Left lung (tissue), 4 donors: ENCODE measurements at regions not wholly inside any gene's neighbourhood (a gene's known extent, or its start where the extent isn't known, plus 50 kb on each side); places are given as distances from the start of the nearest gene placed in this dataset.
"Not testable (repeated sequence)": the region's sequence is repeated elsewhere in the genome, so short reads cannot be mapped to it uniquely, and the experiment has no call there.

Experiments
- ATAC-seq: fragments of 200-7000 bp; cut with Tn5 transposase; one replicate; pipeline ENCODE4 v1.9.1; 2020; ENCODE audit warnings: moderate library complexity
- DNase-seq, 4 donors: peaks; one replicate each; pipeline ENCODE4 v3.0.0-alpha.2; 2013 to 2020
- H3K27ac ChIP-seq, 2 donors: fragments of 200-600 bp; sonication (generic) in 1 of 2; one replicate each; pipeline versions ENCODE4 v1.5.0 to v1.8.0; 2020 to 2021
- H3K27me3 ChIP-seq, 2 donors: fragments of 200-600 bp; sonication (generic) in 1 of 2; one replicate each; pipeline versions ENCODE4 v1.5.0 to v1.8.0; 2020 to 2021
- H3K36me3 ChIP-seq, 2 donors: fragments of 200-600 bp; sonication (generic) in 1 of 2; one replicate each; pipeline versions ENCODE4 v1.5.0 to v1.8.0; 2020 to 2021
- H3K4me1 ChIP-seq, 2 donors: fragments of 200-600 bp; one replicate each; pipeline ENCODE4 v1.8.0; 2021
- H3K4me3 ChIP-seq, 2 donors: fragments of 200-600 bp; sonication (generic) in 1 of 2; one replicate each; pipeline versions ENCODE4 v1.5.0 to v1.8.0; 2020 to 2021; ENCODE audit warnings: mild to moderate bottlenecking in 1 of 2
- H3K9me3 ChIP-seq, 2 donors: fragments of 200-600 bp; sonication (generic) in 1 of 2; one replicate each; pipeline versions ENCODE4 v1.5.0 to v1.8.0; 2020 to 2021
- intact Hi-C, 2 donors: fragments of 100-400 bp; cut with DNase I; formaldehyde crosslinking; loops; one replicate each; pipeline versions ENCODE4 v1.11.2 to v1.14.2; 2022
- TF ChIP-seq, protein P1 (sequence below), 2 donors: fragments of 200-600 bp; sonication (generic) in 1 of 2; IDR thresholded peaks; one replicate each; pipeline versions ENCODE4 v1.5.0 to v1.8.0; 2021; ENCODE audit warnings: antibody characterized with exemption in 2 of 2
- donor health status: DM: no; HTN: yes; CAD: no.
- donor health status: DM: no; HTN: no; CAD: no.

DNA sequence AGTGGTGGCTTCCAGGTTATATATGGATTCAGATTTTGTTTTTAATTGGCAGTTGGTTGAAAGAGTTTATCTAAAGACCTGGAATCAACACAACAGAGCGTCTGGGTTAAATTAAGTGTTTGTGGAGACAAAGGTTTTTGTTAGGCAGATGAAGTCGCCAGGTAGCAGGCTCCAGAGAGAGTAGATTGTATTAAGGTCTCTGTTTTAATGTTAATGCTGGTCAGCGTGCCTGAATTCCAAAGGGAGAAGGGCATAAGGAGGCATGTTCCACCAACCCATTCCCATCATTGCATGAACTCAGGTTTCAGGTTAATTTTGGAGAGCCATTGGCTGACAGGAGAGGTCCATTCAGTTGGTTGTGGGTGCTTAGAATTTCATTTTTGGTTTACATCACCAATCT is 744.1 kb upstream of the GJE1 start:
- TF ChIP-seq, protein P1, sequence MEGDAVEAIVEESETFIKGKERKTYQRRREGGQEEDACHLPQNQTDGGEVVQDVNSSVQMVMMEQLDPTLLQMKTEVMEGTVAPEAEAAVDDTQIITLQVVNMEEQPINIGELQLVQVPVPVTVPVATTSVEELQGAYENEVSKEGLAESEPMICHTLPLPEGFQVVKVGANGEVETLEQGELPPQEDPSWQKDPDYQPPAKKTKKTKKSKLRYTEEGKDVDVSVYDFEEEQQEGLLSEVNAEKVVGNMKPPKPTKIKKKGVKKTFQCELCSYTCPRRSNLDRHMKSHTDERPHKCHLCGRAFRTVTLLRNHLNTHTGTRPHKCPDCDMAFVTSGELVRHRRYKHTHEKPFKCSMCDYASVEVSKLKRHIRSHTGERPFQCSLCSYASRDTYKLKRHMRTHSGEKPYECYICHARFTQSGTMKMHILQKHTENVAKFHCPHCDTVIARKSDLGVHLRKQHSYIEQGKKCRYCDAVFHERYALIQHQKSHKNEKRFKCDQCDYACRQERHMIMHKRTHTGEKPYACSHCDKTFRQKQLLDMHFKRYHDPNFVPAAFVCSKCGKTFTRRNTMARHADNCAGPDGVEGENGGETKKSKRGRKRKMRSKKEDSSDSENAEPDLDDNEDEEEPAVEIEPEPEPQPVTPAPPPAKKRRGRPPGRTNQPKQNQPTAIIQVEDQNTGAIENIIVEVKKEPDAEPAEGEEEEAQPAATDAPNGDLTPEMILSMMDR (IDR thresholded peaks at IDR 0.05) = no peak
- Histone ChIP-seq H3K4me1 (no peaks in the 10 kb centered on the region), H3K27me3 (no peaks in the 10 kb centered on the region), H3K27ac (no peak overlapping the region), H3K36me3 (no peaks in the 10 kb centered on the region), H3K9me3 (no peaks in the 10 kb centered on the region), H3K4me3 (no peak overlapping the region)
- no peak for ATAC-seq
- intact Hi-C loops = no loop called here
- no peak for DNase-seq

DNA sequence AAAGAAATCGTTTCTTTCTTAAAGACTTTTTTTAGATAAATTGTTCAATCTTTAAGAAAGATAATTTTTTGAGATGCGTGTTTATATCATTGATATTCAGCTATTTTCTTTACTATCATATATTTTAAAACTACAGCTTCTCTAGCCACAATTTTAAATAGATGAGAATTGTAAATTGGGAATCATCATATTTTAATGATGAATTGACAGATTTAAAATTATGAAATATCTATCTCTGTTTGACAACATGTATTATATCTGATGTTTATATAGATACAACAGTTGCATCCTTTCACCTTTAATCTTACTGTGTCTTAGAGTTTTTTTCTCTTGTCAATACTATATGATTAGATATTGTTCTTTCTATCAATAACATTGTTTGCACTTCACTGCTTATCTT is 762.3 kb upstream of the GJE1 start:
- ATAC-seq (no peak), DNase-seq (no peak)
- H3K27me3 ChIP-seq = no peaks in the 10 kb centered on the region
- H3K9me3 ChIP-seq = peaks cover 0 to 4% of the 10 kb centered on the region in 2 donors
- no peaks in the 10 kb centered on the region for H3K4me1 ChIP-seq
- no peaks in the 10 kb centered on the region for H3K36me3 ChIP-seq
- intact Hi-C loops = no loop called here
- no peak overlapping the region for H3K27ac ChIP-seq
- H3K4me3 ChIP-seq = no peak overlapping the region
- TF ChIP-seq, protein P1 (IDR thresholded peaks at IDR 0.05) = no peak

DNA sequence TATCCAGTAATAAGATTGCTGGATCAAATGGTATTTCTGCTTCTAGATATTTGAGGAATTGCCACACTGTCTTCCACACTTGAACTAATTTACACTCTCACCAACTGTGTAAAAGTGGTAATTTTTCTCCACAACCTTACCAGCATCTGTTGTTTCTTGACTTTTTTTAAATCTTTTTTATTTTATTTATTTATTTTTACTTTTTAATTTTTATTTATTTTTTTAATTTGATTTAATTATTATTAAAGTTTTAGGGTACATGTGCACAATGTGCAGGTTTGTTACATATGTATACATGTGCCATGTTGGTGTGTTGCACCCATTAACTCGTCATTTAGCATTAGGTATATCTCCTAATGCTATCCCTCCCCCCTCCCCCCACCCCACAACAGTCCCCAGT is 765.9 kb upstream of the GJE1 start:
- H3K4me1 ChIP-seq, H3K36me3 ChIP-seq, H3K27ac ChIP-seq, H3K4me3 ChIP-seq, intact Hi-C loops, H3K9me3 ChIP-seq, DNase-seq, ATAC-seq, H3K27me3 ChIP-seq: not testable (repeated sequence)

DNA sequence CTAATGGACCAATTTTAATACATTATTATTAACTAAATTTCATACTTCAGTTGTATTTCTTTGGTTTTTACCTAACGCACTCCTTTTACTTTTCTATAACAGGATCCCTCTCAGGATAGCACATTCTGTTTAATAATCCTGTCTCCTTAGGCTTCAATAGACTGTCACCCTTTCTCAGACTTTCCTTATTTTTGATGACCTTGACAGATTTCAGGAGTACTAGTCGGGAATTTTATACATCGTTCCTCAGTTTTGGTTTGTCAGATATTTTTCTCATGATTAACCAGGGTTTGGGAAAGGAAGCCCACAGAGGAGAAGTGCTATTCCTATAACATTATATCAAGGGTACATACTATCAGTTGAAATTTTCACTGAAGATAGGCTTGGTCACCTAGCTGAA is 768.0 kb upstream of the GJE1 start:
- H3K36me3 ChIP-seq = no peaks in the 10 kb centered on the region
- intact Hi-C loops = no loop called here
- no peak overlapping the region for H3K4me3 ChIP-seq
- ATAC-seq (no peak), DNase-seq (no peak)
- peaks cover 0 to 4% of the 10 kb centered on the region in 2 donors for H3K9me3 ChIP-seq
- TF ChIP-seq, protein P1 (IDR thresholded peaks at IDR 0.05) = no peak
- no peaks in the 10 kb centered on the region for H3K4me1 ChIP-seq
- H3K27ac ChIP-seq = no peak overlapping the region
- H3K27me3 ChIP-seq = no peaks in the 10 kb centered on the region

DNA sequence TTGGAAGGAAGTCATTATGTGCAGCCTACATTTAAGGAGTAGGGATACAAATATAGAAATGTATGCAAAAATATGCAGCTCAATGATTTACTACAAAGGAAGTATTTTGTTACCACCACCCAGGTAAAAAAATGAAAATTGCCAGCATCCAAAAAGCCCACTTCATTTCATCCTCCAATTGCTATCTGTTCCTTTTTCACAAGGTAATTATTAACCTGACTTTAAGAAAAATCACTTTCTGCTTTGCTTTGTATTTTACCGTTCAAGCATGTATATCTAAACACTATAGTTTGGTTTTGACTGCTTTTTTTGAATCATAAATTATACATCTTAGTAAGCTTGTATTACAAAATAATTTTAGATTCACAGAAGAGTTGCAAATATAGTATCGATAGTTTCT is 768.5 kb upstream of the GJE1 start:
- no peak for ATAC-seq
- intact Hi-C loops = no loop called here

DNA sequence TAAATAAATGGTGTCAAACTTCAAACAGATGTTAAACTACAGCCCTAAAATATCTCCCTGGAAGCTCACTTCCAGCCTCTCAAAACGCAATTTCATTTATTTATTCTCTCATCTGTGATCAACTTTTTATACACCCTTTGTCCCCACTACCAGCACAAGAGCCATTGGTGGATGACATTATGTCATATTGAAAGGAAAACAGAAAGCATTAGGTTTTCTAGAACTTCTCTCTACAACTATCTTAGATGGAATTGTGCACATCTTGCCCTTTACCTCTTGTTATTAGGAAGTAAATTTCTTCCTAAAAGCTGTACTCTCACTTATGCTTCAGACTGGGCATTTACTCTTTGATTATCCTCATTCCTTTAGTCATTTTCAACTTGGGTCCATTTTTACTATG is 771.2 kb upstream of the GJE1 start:
- no peak for ATAC-seq
- H3K36me3 ChIP-seq = no peaks in the 10 kb centered on the region
- intact Hi-C loops = no loop called here
- H3K27ac ChIP-seq = no peak overlapping the region
- no peak for DNase-seq
- peaks cover 0 to 5% of the 10 kb centered on the region in 2 donors for H3K9me3 ChIP-seq
- H3K27me3 ChIP-seq = no peaks in the 10 kb centered on the region
- H3K4me3 ChIP-seq = no peak overlapping the region
- TF ChIP-seq, protein P1 (IDR thresholded peaks at IDR 0.05) = no peak
- H3K4me1 ChIP-seq = no peaks in the 10 kb centered on the region

More for the DNA sequence above, 768.5 kb upstream of the GJE1 start:
- DNase-seq = no peak
- TF ChIP-seq, protein P1 (IDR thresholded peaks at IDR 0.05) = no peak
- no peaks in the 10 kb centered on the region for H3K27me3 ChIP-seq
- H3K9me3 ChIP-seq = peaks cover 0 to 1% of the 10 kb centered on the region in 2 donors
- H3K36me3 ChIP-seq = no peaks in the 10 kb centered on the region
- no peak overlapping the region for H3K27ac ChIP-seq
- H3K4me1 ChIP-seq = no peaks in the 10 kb centered on the region
- H3K4me3 ChIP-seq = no peak overlapping the region
